IMR-90 (cell line): ENCODE measurements at regions not wholly inside any gene's neighbourhood (a gene's known extent, or its start where the extent isn't known, plus 50 kb on each side); places are given as distances from the start of the nearest gene placed in this dataset.

ENCODE experiments used
- ATAC-seq: fragments of 200-7000 bp; cut with Tn5 transposase; 2 replicates; pipeline ENCODE4 v1.9.1; 2020; ENCODE audit warnings: low read depth, mild to moderate bottlenecking, moderate library complexity
- BruUV-seq: library from RNA; stranded (reverse); fragments of 400-500 nt; replicated peaks from 2 replicates; lab custom pipeline; 2021; lab: Mats Ljungman, UMichigan
- CTCF ChIA-PET: fragments of 300-600 bp; formaldehyde crosslinking; extraction: SDS; loops from one replicate; lab custom pipeline; 2021; ENCODE audit warnings: antibody characterized with exemption; lab: Yijun Ruan, JAX
- POLR2A ChIA-PET: fragments of 300-600 bp; sonication (Branson Sonifier 250); formaldehyde crosslinking; loops from one replicate; lab custom pipeline; 2022; ENCODE audit warnings: antibody characterized with exemption; ENCODE audit not compliant: unreplicated experiment; lab: Charles Lee
- DNase-seq: peaks from one replicate; pipeline ENCODE4 v3.0.0; 2013
- H2AFZ ChIP-seq: replicated peaks from 2 replicates; pipeline ENCODE3; 2013; ENCODE audit warnings: low read length, mild to moderate bottlenecking; ENCODE audit not compliant: poor library complexity
- H2AK5ac ChIP-seq: 2 replicates; pipeline ENCODE4 v1.6.1; 2013; ENCODE audit warnings: low read depth, low read length, inconsistent platforms
- H2AK9ac ChIP-seq: replicated peaks from 2 replicates; pipeline ENCODE3; 2013; ENCODE audit warnings: mild to moderate bottlenecking, low read depth, low read length, moderate library complexity; ENCODE audit not compliant: poor library complexity
- H2BK120ac ChIP-seq: 2 replicates; pipeline ENCODE4 v1.6.1; 2013; ENCODE audit warnings: low read depth, low read length, inconsistent platforms
- H2BK15ac ChIP-seq: 3 replicates; pipeline ENCODE4 v1.6.1; 2013; ENCODE audit warnings: low read depth, low read length, inconsistent platforms
- H2BK20ac ChIP-seq: 2 replicates; pipeline ENCODE4 v1.6.1; 2013; ENCODE audit warnings: low read depth, mild to moderate bottlenecking, inconsistent platforms, low read length, moderate library complexity
- H2BK5ac ChIP-seq: 2 replicates; pipeline ENCODE4 v1.6.1; 2013; ENCODE audit warnings: mild to moderate bottlenecking, low read depth, low read length, inconsistent platforms; ENCODE audit not compliant: poor library complexity, severe bottlenecking
- H3K14ac ChIP-seq: replicated peaks from 2 replicates; pipeline ENCODE4 v1.6.1; 2013; ENCODE audit warnings: low read depth, low read length, inconsistent platforms
- H3K18ac ChIP-seq: 2 replicates; pipeline ENCODE4 v1.6.1; 2013; ENCODE audit warnings: low read depth, low read length, control low read depth
- H3K23ac ChIP-seq: 2 replicates; pipeline ENCODE4 v1.6.1; 2013; ENCODE audit warnings: low read depth, low read length, inconsistent platforms
- H3K27ac ChIP-seq: 2 replicates; pipeline ENCODE4 v1.5.1; 2013; ENCODE audit warnings: mild to moderate bottlenecking, control low read depth, low read length; ENCODE audit not compliant: insufficient read depth
- H3K27me3 ChIP-seq: 2 replicates; pipeline ENCODE4 v1.6.1; 2013; ENCODE audit warnings: low read length; ENCODE audit not compliant: control insufficient read depth, insufficient read depth
- H3K36me3 ChIP-seq: 2 replicates; pipeline ENCODE4 v1.6.1; 2013; ENCODE audit warnings: low read length, mixed read lengths; ENCODE audit not compliant: control insufficient read depth, insufficient read depth
- H3K4ac ChIP-seq: 2 replicates; pipeline ENCODE4 v1.6.1; 2013; ENCODE audit warnings: low read depth, low read length, inconsistent platforms
- H3K4me1 ChIP-seq: 2 replicates; pipeline ENCODE4 v1.6.1; 2013; ENCODE audit warnings: low read length, mixed read lengths; ENCODE audit not compliant: control insufficient read depth, insufficient read depth
- H3K4me2 ChIP-seq: 2 replicates; pipeline ENCODE4 v1.6.1; 2013; ENCODE audit warnings: low read depth, mild to moderate bottlenecking, control low read depth, low read length, moderate library complexity
- H3K4me3 ChIP-seq: 2 replicates; pipeline ENCODE4 v1.5.1; 2013; ENCODE audit warnings: low read depth, mild to moderate bottlenecking, control low read depth, low read length, moderate library complexity; ENCODE audit not compliant: insufficient read depth
- H3K56ac ChIP-seq: 2 replicates; pipeline ENCODE4 v1.6.1; 2013; ENCODE audit warnings: low read length, inconsistent platforms; ENCODE audit not compliant: insufficient read depth; ENCODE audit errors: extremely low read depth
- H3K79me1 ChIP-seq, 2 experiments: 2 replicates each; pipeline ENCODE4 v1.6.1; 2013; ENCODE audit warnings: low read length in 2 of 2, inconsistent platforms in 1 of 2, low read depth in 1 of 2
- H3K9ac ChIP-seq: 2 replicates; pipeline ENCODE4 v1.6.1; 2013; ENCODE audit warnings: low read depth, low read length, control low read depth
- H3K9me1 ChIP-seq: 2 replicates; pipeline ENCODE4 v1.6.1; 2013; ENCODE audit warnings: low read length, inconsistent platforms; ENCODE audit not compliant: insufficient read depth
- H3K9me3 ChIP-seq: 2 replicates; pipeline ENCODE4 v1.6.1; 2013; ENCODE audit warnings: low read length; ENCODE audit not compliant: control insufficient read depth, insufficient read depth
- H4K20me1 ChIP-seq: 2 replicates; pipeline ENCODE4 v1.6.1; 2013; ENCODE audit warnings: low read length, inconsistent platforms; ENCODE audit not compliant: insufficient read depth
- H4K5ac ChIP-seq: 2 replicates; pipeline ENCODE4 v1.6.1; 2013; ENCODE audit warnings: mild to moderate bottlenecking, low read depth, low read length, control low read depth
- H4K8ac ChIP-seq, 2 experiments: 2 replicates each; pipeline ENCODE4 v1.6.1; 2013; ENCODE audit warnings: low read depth in 2 of 2, low read length in 2 of 2, control low read depth in 1 of 2, inconsistent platforms in 1 of 2
- H4K91ac ChIP-seq: 2 replicates; pipeline ENCODE4 v1.6.1; 2013; ENCODE audit warnings: low read depth, low read length, inconsistent platforms; ENCODE audit not compliant: insufficient read depth
- BHLHE40 ChIP-seq: fragments of 150-350 bp; IDR thresholded peaks from 2 replicates; pipeline ENCODE4 v1.6.1; 2016; ENCODE audit warnings: mild to moderate bottlenecking, low read depth, low read length
- CHD1 ChIP-seq: IDR thresholded peaks from 2 replicates; pipeline ENCODE4 v1.6.1; 2012; ENCODE audit warnings: low read depth, low read length, improper control_type of control experiment
- CTCF ChIP-seq: conservative IDR thresholded peaks from 2 replicates; pipeline ENCODE4 v1.5.1; 2012; ENCODE audit warnings: mild to moderate bottlenecking, low read depth, low read length, improper control_type of control experiment
- MAZ ChIP-seq: IDR thresholded peaks from 2 replicates; pipeline ENCODE4 v1.6.1; 2012; ENCODE audit warnings: low read depth, mild to moderate bottlenecking, low read length, improper control_type of control experiment, moderate library complexity, borderline replicate concordance
- MXI1 ChIP-seq: IDR thresholded peaks from 2 replicates; pipeline ENCODE4 v1.6.1; 2012; ENCODE audit warnings: low read depth, mild to moderate bottlenecking, low read length, moderate library complexity, borderline replicate concordance
- POLR2A ChIP-seq: IDR thresholded peaks from 2 replicates; pipeline ENCODE4 v1.6.1; 2012; ENCODE audit warnings: mild to moderate bottlenecking, low read depth, low read length
- RAD21 ChIP-seq: IDR thresholded peaks from 2 replicates; pipeline ENCODE4 v1.6.1; 2012; ENCODE audit warnings: low read length, improper control_type of control experiment
- RFX5 ChIP-seq: IDR thresholded peaks from 2 replicates; pipeline ENCODE4 v1.8.0; 2012; ENCODE audit warnings: low read depth, mild to moderate bottlenecking, low read length, moderate library complexity
- WGBS, 2 experiments: methylation state at CpG; one replicate each; pipeline versions ENCODE4 v1.1.5 to v1.1.7; 2013; ENCODE audit warnings: missing lambda C conversion rate in 2 of 2; ENCODE audit not compliant: insufficient read length in 1 of 2; ENCODE audit errors: extremely low coverage in 2 of 2; 5-methylcytosine and 5-hydroxymethylcytosine counted together
- dilution Hi-C: fragments of 300-500 bp; cut with HindIII; formaldehyde crosslinking; loops from one replicate; pipeline ENCODE4 v1.14.3; 2018; ENCODE audit warnings: low sequenced_read_pairs; ENCODE audit not compliant: unreplicated experiment
- in situ Hi-C: fragments of 300-500 bp; cut with MboI; formaldehyde crosslinking; loops from 3 replicates; pipeline ENCODE4 v1.14.3; 2019; ENCODE audit warnings: low sequenced_read_pairs, inconsistent platforms, mixed read lengths
- intact Hi-C: fragments of 100-400 bp; cut with micrococcal nuclease; formaldehyde crosslinking; loops from 2 replicates; pipeline ENCODE4 v1.10.0; 2022
- TF ChIP-seq, protein P1 (sequence below): fragments of 150-350 bp; IDR thresholded peaks from 2 replicates; pipeline ENCODE4 v1.6.1; 2017; ENCODE audit warnings: mild to moderate bottlenecking, antibody characterized with exemption, low read length, low read depth

- Histone ChIP-seq H3K79me1 (no peaks in the 10 kb centered on the region), H3K9me3 (no peaks in the 10 kb centered on the region), H3K4me3 (no peak overlapping the region), H3K27me3 (peaks cover 12% of the 10 kb centered on the region), H4K91ac (no peak overlapping the region), H3K4ac (no peak overlapping the region), H2AFZ (no peak overlapping the region), H3K4me1 (no peaks in the 10 kb centered on the region), H3K27ac (no peak overlapping the region), H3K9ac (no peak overlapping the region), H3K23ac (no peak overlapping the region), H3K9me1 (no peaks in the 10 kb centered on the region), H2AK9ac (no peak overlapping the region), H4K20me1 (no peaks in the 10 kb centered on the region), H3K4me2 (no peak overlapping the region), H2BK120ac (no peak overlapping the region), H2BK15ac (no peak overlapping the region), H3K56ac (no peak overlapping the region), H3K18ac (no peak overlapping the region), H3K36me3 (no peaks in the 10 kb centered on the region), H2BK20ac (no peak overlapping the region), H4K8ac (no peak overlapping the region), H4K5ac (no peak overlapping the region), H3K14ac (no peak overlapping the region), H2AK5ac (no peak overlapping the region), H2BK5ac (no peak overlapping the region)
- BruUV-seq: no TSS peak
- in situ Hi-C loops: no loop called here
- intact Hi-C loops: no loop called here
- WGBS, 2 experiments: no CpG with 5 or more reads among the region's 2 CpGs
- ChIA-PET POLR2A (no interaction called here), CTCF (no interaction called here)
- DNase-seq: no peak
- no peak for TF ChIP-seq CHD1
- no peak for TF ChIP-seq RFX5
- TF ChIP-seq RAD21: no peak
- TF ChIP-seq BHLHE40: no peak
- TF ChIP-seq POLR2A: no peak
- TF ChIP-seq MAZ: no peak
- no peak for TF ChIP-seq MXI1
- TF ChIP-seq, protein P1, sequence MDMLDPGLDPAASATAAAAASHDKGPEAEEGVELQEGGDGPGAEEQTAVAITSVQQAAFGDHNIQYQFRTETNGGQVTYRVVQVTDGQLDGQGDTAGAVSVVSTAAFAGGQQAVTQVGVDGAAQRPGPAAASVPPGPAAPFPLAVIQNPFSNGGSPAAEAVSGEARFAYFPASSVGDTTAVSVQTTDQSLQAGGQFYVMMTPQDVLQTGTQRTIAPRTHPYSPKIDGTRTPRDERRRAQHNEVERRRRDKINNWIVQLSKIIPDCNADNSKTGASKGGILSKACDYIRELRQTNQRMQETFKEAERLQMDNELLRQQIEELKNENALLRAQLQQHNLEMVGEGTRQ: no peak
- TF ChIP-seq CTCF: no peak
- dilution Hi-C loops: no loop called here
- ATAC-seq: no peak
Observed at GRCh38 chr13:42420304-42420703, 148.4 kb downstream of the AKAP11 start.
